GM12801 (cell line): ENCODE measurements at regions not wholly inside any gene's neighbourhood (a gene's known extent, or its start where the extent isn't known, plus 50 kb on each side); places are given as distances from the start of the nearest gene placed in this dataset.

Experiments
- CTCF ChIP-seq: IDR thresholded peaks from one replicate; pipeline ENCODE4 v1.5.1; 2011; ENCODE audit warnings: control low read depth; ENCODE audit not compliant: insufficient read length; ENCODE audit errors: extremely low read depth

GRCh38 chr12:67208281-67209067 lies 60.7 kb upstream of the CAND1 start:
- no peak for TF ChIP-seq CTCF

GRCh38 chr12:67211029-67211428 lies 58.1 kb upstream of the CAND1 start:
- no peak for TF ChIP-seq CTCF

GRCh38 chr12:67211494-67211893 lies 57.7 kb upstream of the CAND1 start:
- no peak for TF ChIP-seq CTCF

- no peak for TF ChIP-seq CTCF
Observed at GRCh38 chr12:67217647-67218046, 51.5 kb upstream of the CAND1 start.
